ENCODE measurements at regions not wholly inside any gene's neighbourhood (a gene's known extent, or its start where the extent isn't known, plus 50 kb on each side); places are given as distances from the start of the nearest gene placed in this dataset.
"Not testable (repeated sequence)": the region's sequence is repeated elsewhere in the genome, so short reads cannot be mapped to it uniquely, and the experiment has no call there.

- TF ChIP-seq, protein P1, sequence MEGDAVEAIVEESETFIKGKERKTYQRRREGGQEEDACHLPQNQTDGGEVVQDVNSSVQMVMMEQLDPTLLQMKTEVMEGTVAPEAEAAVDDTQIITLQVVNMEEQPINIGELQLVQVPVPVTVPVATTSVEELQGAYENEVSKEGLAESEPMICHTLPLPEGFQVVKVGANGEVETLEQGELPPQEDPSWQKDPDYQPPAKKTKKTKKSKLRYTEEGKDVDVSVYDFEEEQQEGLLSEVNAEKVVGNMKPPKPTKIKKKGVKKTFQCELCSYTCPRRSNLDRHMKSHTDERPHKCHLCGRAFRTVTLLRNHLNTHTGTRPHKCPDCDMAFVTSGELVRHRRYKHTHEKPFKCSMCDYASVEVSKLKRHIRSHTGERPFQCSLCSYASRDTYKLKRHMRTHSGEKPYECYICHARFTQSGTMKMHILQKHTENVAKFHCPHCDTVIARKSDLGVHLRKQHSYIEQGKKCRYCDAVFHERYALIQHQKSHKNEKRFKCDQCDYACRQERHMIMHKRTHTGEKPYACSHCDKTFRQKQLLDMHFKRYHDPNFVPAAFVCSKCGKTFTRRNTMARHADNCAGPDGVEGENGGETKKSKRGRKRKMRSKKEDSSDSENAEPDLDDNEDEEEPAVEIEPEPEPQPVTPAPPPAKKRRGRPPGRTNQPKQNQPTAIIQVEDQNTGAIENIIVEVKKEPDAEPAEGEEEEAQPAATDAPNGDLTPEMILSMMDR (IDR thresholded peaks at IDR 0.05) = no peak
- no peak for TF ChIP-seq POLR2A (IDR thresholded peaks at IDR 0.05)
Measured at GRCh38 chrY:12212394-12212793, 488.6 kb upstream of the USP9Y start.

GRCh38 chrY:12215564-12216022 lies 485.4 kb upstream of the USP9Y start:
- Histone ChIP-seq H3K27me3 (no peaks in the 10 kb centered on the region), H3K4me3 (no peak overlapping the region), H3K4me1 (no peaks in the 10 kb centered on the region), H3K9me3 (peaks cover 0 to 5% (median 0%) of the 10 kb centered on the region in 3 donors), H3K36me3 (no peaks in the 10 kb centered on the region), H3K27ac (no peak overlapping the region)
- TF ChIP-seq, protein P1 (IDR thresholded peaks at IDR 0.05) = no peak
- no peak for TF ChIP-seq POLR2A (IDR thresholded peaks at IDR 0.05)
- DNase-seq = no peak
- intact Hi-C loops (cut with DNase I) = no loop called here

More at GRCh38 chrY:12212394-12212793, 488.6 kb upstream of the USP9Y start:
- Histone ChIP-seq H3K36me3 (no peaks in the 10 kb centered on the region), H3K27ac (no peak overlapping the region), H3K4me3 (no peak overlapping the region), H3K27me3 (no peaks in the 10 kb centered on the region), H3K4me1 (no peaks in the 10 kb centered on the region), H3K9me3 (peaks cover 0 to 5% (median 0%) of the 10 kb centered on the region in 3 donors)
- intact Hi-C loops (cut with DNase I) = no loop called here
- no peak for DNase-seq

DNA sequence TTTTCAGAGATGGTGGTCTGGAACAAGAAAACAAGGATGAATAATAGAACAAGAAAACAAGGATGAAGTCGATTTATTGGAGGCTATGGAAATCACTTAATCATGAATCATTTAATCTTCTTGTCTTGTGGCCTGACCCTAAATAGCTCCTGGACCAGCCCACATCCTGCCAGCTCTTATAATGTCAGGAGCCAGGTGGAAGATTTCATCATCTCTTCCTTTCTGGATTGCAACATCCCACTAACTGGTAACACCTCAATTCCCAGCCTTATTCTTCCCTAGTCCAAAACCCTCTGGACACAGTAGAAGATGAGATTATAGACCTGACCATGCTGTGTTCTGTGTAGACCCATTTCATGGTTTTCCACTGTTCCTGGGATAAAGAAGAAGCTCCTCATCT lies 470.1 kb upstream of the USP9Y start:
- TF ChIP-seq POLR2A (IDR thresholded peaks at IDR 0.05) = no peak
- TF ChIP-seq, protein P1 (IDR thresholded peaks at IDR 0.05) = no peak
- Histone ChIP-seq H3K4me3 (no peak overlapping the region), H3K4me1 (no peaks in the 10 kb centered on the region), H3K9me3 (no peaks in the 10 kb centered on the region), H3K27me3 (no peaks in the 10 kb centered on the region), H3K27ac (no peak overlapping the region), H3K36me3 (no peaks in the 10 kb centered on the region)
- intact Hi-C loops (cut with DNase I) = no loop called here
- no peak for DNase-seq
- 29% methylated on average over 1 of the region's 1 CpG; no CpG with 5 or more reads in 1 of the 2 donors for WGBS, 2 donors

DNA sequence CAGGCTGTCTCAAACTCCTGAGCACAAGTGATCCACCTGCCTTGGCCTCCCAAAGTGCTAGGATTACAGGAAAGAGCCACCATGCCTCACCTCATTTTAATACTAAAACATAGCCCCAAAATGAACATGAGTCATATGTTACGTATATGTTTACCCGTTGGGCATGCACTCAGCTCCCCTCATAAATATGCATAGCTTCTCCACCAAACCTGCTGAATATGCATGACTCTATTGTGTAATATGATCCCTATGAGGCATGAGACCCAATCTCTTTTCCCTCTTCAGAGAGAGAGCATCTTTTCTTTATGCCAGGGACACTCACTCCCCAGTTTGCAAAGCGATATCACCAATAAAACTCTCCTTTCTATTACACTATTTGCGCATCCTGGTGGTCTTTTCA lies 464.6 kb upstream of the USP9Y start:
- WGBS, 2 donors = 81% methylated on average over 4 of the region's 4 CpGs; no CpG with 5 or more reads in 1 of the 2 donors
- Histone ChIP-seq H3K27ac (no peak overlapping the region), H3K9me3 (no peaks in the 10 kb centered on the region), H3K4me1 (no peaks in the 10 kb centered on the region), H3K27me3 (no peaks in the 10 kb centered on the region), H3K4me3 (no peak overlapping the region), H3K36me3 (no peaks in the 10 kb centered on the region)
- no peak for DNase-seq
- TF ChIP-seq POLR2A (IDR thresholded peaks at IDR 0.05) = no peak
- TF ChIP-seq, protein P1 (IDR thresholded peaks at IDR 0.05) = no peak
- intact Hi-C loops (cut with DNase I) = no loop called here

GRCh38 chrY:12240326-12240725 lies 460.7 kb upstream of the USP9Y start:
- H3K27me3 ChIP-seq; intact Hi-C loops (cut with DNase I); DNase-seq; H3K4me3 ChIP-seq; H3K9me3 ChIP-seq; H3K27ac ChIP-seq; H3K4me1 ChIP-seq; H3K36me3 ChIP-seq: not testable (repeated sequence)
- TF ChIP-seq, protein P1 (IDR thresholded peaks at IDR 0.05) = peak in 1 of 6 experiments; percentile 41
- WGBS, 2 donors = 8% methylated on average over 2 of the region's 2 CpGs; no CpG with 5 or more reads in 1 of the 2 donors
